ENCODE measurements at regions not wholly inside any gene's neighbourhood (a gene's known extent, or its start where the extent isn't known, plus 50 kb on each side); places are given as distances from the start of the nearest gene placed in this dataset.

DNA sequence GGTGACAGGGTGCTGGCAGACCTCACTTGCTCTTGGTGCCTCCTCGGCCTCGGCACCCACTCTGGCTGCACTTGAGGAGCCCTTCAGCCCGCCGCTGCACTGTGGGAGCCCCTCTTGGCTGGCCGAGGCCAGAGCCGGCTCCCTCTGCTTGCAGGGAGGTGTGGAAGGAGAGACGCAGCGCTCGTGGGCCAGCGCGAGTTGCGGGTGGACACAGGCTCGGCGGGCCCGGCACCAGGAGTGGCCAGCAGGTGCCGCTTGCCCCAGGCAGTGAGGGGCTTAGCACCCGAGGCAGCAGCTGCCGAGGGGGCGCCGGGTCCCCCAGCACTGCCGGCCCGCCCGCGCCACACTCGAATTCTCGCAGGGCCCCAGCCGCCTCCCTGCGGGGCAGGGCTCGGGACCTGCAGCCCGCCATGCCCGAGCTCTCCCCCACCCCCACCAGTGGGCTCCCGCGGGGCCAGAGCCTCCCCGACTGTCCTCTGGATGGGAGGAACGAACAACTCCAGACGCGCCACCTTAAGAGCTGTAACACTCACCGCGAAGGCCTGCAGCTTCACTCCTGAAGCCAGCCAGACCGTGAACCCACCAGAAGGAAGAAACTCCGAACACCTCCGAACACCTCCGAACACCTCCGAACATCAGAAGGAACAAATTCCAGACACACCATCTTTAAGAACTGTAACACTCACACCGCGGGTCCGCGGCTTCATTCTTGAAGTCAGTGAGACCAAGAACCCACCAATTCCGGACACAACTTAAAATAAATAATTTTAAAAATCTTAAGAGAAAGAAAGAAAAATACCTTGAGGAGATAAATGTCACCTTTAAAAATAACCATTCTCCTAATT is 311.1 kb upstream of the SLC7A11 start:
- TF ChIP-seq, protein P1, sequence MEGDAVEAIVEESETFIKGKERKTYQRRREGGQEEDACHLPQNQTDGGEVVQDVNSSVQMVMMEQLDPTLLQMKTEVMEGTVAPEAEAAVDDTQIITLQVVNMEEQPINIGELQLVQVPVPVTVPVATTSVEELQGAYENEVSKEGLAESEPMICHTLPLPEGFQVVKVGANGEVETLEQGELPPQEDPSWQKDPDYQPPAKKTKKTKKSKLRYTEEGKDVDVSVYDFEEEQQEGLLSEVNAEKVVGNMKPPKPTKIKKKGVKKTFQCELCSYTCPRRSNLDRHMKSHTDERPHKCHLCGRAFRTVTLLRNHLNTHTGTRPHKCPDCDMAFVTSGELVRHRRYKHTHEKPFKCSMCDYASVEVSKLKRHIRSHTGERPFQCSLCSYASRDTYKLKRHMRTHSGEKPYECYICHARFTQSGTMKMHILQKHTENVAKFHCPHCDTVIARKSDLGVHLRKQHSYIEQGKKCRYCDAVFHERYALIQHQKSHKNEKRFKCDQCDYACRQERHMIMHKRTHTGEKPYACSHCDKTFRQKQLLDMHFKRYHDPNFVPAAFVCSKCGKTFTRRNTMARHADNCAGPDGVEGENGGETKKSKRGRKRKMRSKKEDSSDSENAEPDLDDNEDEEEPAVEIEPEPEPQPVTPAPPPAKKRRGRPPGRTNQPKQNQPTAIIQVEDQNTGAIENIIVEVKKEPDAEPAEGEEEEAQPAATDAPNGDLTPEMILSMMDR (conservative IDR thresholded peaks at IDR 0.05): no peak
- H3K4me3 Mint-ChIP-seq: no peak overlapping the region
- no peak overlapping the region for H3K27ac Mint-ChIP-seq (ENCODE audit: unreplicated experiment)
- peaks cover 7% of the 10 kb centered on the region for H3K9me3 Mint-ChIP-seq
- peaks cover 3% of the 10 kb centered on the region for H3K36me3 Mint-ChIP-seq (ENCODE audit: low read depth)
- no peaks in the 10 kb centered on the region for H3K27me3 Mint-ChIP-seq (ENCODE audit: low read depth)
- H3K4me1 Mint-ChIP-seq: peaks cover 6% of the 10 kb centered on the region
- DNase-seq (ENCODE audit: low read depth, low spot score): no peak

DNA sequence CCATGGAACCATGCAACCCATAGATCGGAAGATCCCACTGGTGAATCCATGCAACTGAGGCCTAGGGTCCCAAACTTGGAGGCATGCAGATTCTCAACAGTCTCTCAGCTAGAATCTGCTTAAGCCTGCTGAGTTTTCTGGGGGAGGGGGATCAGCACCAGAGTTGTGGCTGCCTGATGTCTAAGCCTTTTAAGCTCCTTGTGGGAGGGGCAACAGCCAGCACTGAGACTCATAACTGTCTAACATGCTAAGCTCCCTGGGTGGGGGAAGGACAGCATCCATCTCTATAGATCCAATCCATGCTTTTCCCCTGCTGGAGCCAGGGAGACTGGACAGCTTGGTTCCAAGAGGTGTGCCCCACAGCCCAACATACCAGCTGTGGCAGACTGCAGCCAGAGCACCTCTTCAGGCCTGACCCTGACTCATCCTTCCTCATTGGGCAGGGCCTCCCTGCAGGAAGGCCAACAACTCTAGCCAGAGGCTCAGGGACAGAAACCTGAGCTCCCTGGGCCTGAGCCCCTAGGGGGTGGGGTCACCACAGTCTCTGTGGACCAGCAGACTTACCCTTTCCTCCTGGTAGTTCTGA is 300.1 kb upstream of the SLC7A11 start:
- Mint-ChIP-seq H3K27me3 (ENCODE audit: low read depth) (no peaks in the 10 kb centered on the region), H3K4me1 (peaks cover 5% of the 10 kb centered on the region), H3K27ac (ENCODE audit: unreplicated experiment) (no peak overlapping the region), H3K36me3 (ENCODE audit: low read depth) (peaks cover 12% of the 10 kb centered on the region), H3K9me3 (peaks cover 15% of the 10 kb centered on the region), H3K4me3 (no peak overlapping the region)
- no peak for DNase-seq (ENCODE audit: low read depth, low spot score)
- TF ChIP-seq, protein P1 (conservative IDR thresholded peaks at IDR 0.05): no peak

DNA sequence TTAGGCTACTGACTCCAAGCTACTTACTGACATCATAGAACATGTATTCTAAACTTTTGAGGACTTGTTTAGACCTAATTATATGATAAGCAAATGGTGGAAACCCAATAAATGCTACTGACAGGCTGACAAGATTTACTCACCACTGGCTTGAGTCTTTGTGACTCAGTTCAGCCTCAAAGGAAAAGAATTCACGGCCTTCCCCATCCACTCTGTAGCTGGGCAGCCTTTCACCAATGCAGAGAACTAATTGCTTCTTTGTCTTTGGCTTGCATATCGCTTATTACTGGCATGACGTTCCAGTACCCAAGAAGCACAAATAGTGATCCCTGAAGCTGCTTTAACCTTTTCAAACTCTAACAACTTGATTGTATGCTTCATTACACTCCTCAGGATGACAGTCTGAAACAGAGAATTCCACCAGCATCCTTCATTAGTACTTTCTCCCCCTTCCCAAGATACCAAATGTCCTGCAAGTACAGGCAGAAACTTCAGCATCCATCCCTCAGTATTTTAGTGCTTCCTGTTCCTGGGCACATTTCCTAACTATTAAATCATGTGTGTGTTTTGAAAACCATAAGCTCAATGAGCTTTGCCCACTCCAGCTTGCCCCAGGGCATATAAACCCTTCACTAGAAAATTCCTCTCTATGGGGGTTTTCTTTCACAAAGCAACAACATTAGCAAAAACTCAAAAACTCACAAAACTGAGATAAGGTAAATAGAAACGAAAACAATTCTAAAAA is 298.1 kb upstream of the SLC7A11 start:
- DNase-seq (ENCODE audit: low read depth, low spot score): no peak
- Mint-ChIP-seq H3K27ac (ENCODE audit: unreplicated experiment) (no peak overlapping the region), H3K36me3 (ENCODE audit: low read depth) (peaks cover 14% of the 10 kb centered on the region), H3K27me3 (ENCODE audit: low read depth) (no peaks in the 10 kb centered on the region), H3K4me3 (no peak overlapping the region), H3K4me1 (peaks cover 5% of the 10 kb centered on the region), H3K9me3 (peaks cover 12% of the 10 kb centered on the region)
- TF ChIP-seq, protein P1 (conservative IDR thresholded peaks at IDR 0.05): no peak

DNA sequence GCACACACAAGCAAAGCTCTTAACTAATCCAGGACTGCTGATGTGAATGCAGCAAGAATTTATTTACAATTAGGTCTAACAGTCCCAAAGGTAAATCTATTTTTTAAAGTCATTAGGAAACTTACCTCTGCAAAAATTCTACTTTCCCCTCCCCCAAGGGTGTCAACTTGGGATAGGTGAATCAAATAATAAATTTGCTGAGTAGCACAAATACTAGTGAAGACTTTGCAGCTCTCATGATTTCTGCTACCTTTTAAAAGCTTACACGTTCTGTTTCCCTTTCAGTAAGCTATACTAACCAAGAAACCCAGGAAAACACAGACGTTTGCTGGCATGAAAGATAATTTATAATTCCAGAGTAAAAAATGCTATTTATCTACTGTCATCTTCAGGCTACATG is 296.6 kb upstream of the SLC7A11 start:
- TF ChIP-seq, protein P1 (conservative IDR thresholded peaks at IDR 0.05): no peak

DNA sequence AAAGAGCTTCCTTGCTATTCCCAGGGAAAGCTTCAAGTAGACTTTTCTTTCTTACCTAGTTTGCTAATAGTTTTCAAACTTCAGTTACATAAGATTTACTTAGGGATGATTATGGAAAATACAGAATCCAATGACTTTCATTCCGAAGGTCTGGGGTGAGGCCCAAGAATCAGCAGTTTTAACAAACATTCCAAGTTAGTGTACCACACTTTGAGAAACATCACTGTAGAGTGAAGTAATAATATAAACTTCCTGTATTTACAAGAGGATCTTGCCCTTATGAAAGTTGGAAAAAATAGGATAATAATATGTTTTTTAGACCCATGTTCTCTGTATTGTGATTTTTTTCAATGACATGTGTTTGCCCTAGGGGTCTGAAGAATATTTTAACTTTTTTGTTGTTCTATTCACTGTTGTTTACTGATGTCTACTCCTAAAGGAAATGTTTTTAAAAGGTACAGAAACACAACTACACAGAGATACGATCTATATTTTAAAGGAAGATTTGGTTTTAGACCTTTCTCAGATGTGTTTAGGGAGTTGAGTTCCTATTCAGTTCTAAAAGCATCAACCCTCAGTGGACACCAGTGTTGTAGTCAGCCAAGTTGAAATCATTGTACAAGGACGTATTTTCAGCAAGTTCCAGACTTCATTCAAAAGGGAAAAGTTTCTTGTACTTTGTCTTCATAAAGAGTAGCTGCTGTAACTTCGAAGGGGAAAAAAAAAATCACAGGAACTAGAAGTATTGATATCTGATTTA is 295.8 kb upstream of the SLC7A11 start:
- no peak overlapping the region for H3K4me3 Mint-ChIP-seq
- peaks cover 5% of the 10 kb centered on the region for H3K4me1 Mint-ChIP-seq
- DNase-seq (ENCODE audit: low read depth, low spot score): no peak
- H3K27me3 Mint-ChIP-seq (ENCODE audit: low read depth): no peaks in the 10 kb centered on the region
- H3K36me3 Mint-ChIP-seq (ENCODE audit: low read depth): peaks cover 16% of the 10 kb centered on the region
- peaks cover 17% of the 10 kb centered on the region for H3K9me3 Mint-ChIP-seq
- H3K27ac Mint-ChIP-seq (ENCODE audit: unreplicated experiment): no peak overlapping the region
- TF ChIP-seq, protein P1 (conservative IDR thresholded peaks at IDR 0.05): no peak

More for the DNA sequence above, 296.6 kb upstream of the SLC7A11 start:
- Mint-ChIP-seq H3K27me3 (ENCODE audit: low read depth) (no peaks in the 10 kb centered on the region), H3K4me3 (no peak overlapping the region), H3K4me1 (peaks cover 5% of the 10 kb centered on the region), H3K27ac (ENCODE audit: unreplicated experiment) (no peak overlapping the region), H3K36me3 (ENCODE audit: low read depth) (peaks cover 12% of the 10 kb centered on the region), H3K9me3 (peaks cover 16% of the 10 kb centered on the region)
- DNase-seq (ENCODE audit: low read depth, low spot score): no peak

Measured in neural crest cell (in vitro differentiated cells).